Dendritic cell treated with granulocyte-macrophage colony-stimulating factor and Interleukin-4, amounts not matched to agents 40 ng/mL and 50 ng/mL, for 4 days (primary cell): ENCODE measurements at regions not wholly inside any gene's neighbourhood (a gene's known extent, or its start where the extent isn't known, plus 50 kb on each side); places are given as distances from the start of the nearest gene placed in this dataset.

ENCODE experiments used
- H3K27ac Mint-ChIP-seq: one replicate; pipeline ENCODE4 v1.8.0; 2022; ENCODE audit warnings: mild to moderate bottlenecking, mixed read lengths
- H3K27me3 Mint-ChIP-seq: one replicate; pipeline ENCODE4 v1.8.0; 2022; ENCODE audit warnings: mild to moderate bottlenecking, mixed read lengths
- H3K36me3 Mint-ChIP-seq: one replicate; pipeline ENCODE4 v1.8.0; 2022; ENCODE audit warnings: low read depth, mixed read lengths
- H3K4me1 Mint-ChIP-seq: one replicate; pipeline ENCODE4 v1.8.0; 2022; ENCODE audit warnings: low read depth, mixed read lengths
- H3K4me3 Mint-ChIP-seq: one replicate; pipeline ENCODE4 v1.8.0; 2022; ENCODE audit warnings: mild to moderate bottlenecking, moderate library complexity, mixed read lengths
- H3K9me3 Mint-ChIP-seq: one replicate; pipeline ENCODE4 v1.8.0; 2022; ENCODE audit warnings: mixed read lengths
- intact Hi-C: fragments of 100-400 bp; cut with micrococcal nuclease; formaldehyde crosslinking; loops from one replicate; pipeline ENCODE4 v1.15.0; 2022

- intact Hi-C loops, result no loop called here
- Mint-ChIP-seq H3K36me3 (no peaks in the 10 kb centered on the region), H3K4me3 (no peak overlapping the region), H3K27ac (no peak overlapping the region), H3K9me3 (no peaks in the 10 kb centered on the region), H3K27me3 (peaks cover 54% of the 10 kb centered on the region), H3K4me1 (peaks cover 14% of the 10 kb centered on the region)
Measured at GRCh38 chr9:99361817-99362216, 139.7 kb downstream of the SEC61B start.

GRCh38 chr9:99362321-99362720 is 140.2 kb downstream of the SEC61B start:
- H3K4me1 Mint-ChIP-seq, result peaks cover 15% of the 10 kb centered on the region
- no peaks in the 10 kb centered on the region for H3K9me3 Mint-ChIP-seq
- no peak overlapping the region for H3K27ac Mint-ChIP-seq
- intact Hi-C loops, result no loop called here
- peaks cover 57% of the 10 kb centered on the region for H3K27me3 Mint-ChIP-seq
- H3K36me3 Mint-ChIP-seq, result no peaks in the 10 kb centered on the region
- H3K4me3 Mint-ChIP-seq, result no peak overlapping the region

- H3K36me3 Mint-ChIP-seq, result no peaks in the 10 kb centered on the region
- intact Hi-C loops, result no loop called here
- peaks cover 58% of the 10 kb centered on the region for H3K27me3 Mint-ChIP-seq
- no peak overlapping the region for H3K27ac Mint-ChIP-seq
- H3K9me3 Mint-ChIP-seq, result no peaks in the 10 kb centered on the region
- H3K4me1 Mint-ChIP-seq, result peaks cover 25% of the 10 kb centered on the region
- no peak overlapping the region for H3K4me3 Mint-ChIP-seq
Measured at GRCh38 chr9:99363509-99363908, 141.4 kb downstream of the SEC61B start.

- H3K4me3 Mint-ChIP-seq, result no peak overlapping the region
- H3K27me3 Mint-ChIP-seq, result peaks cover 58% of the 10 kb centered on the region
- peaks cover 36% of the 10 kb centered on the region for H3K4me1 Mint-ChIP-seq
- H3K36me3 Mint-ChIP-seq, result no peaks in the 10 kb centered on the region
- no peaks in the 10 kb centered on the region for H3K9me3 Mint-ChIP-seq
- no peak overlapping the region for H3K27ac Mint-ChIP-seq
- intact Hi-C loops, result no loop called here
Measured at GRCh38 chr9:99365233-99365980, 143.3 kb downstream of the SEC61B start.

- H3K36me3 Mint-ChIP-seq, result no peaks in the 10 kb centered on the region
- H3K4me1 Mint-ChIP-seq, result peaks cover 36% of the 10 kb centered on the region
- intact Hi-C loops, result no loop called here
- H3K9me3 Mint-ChIP-seq, result no peaks in the 10 kb centered on the region
- H3K4me3 Mint-ChIP-seq, result no peak overlapping the region
- no peak overlapping the region for H3K27ac Mint-ChIP-seq
- H3K27me3 Mint-ChIP-seq, result peaks cover 57% of the 10 kb centered on the region
Measured at GRCh38 chr9:99366183-99366582, 144.1 kb downstream of the SEC61B start.

GRCh38 chr9:99366621-99367020 is 144.5 kb downstream of the SEC61B start:
- Mint-ChIP-seq H3K36me3 (no peaks in the 10 kb centered on the region), H3K4me3 (no peak overlapping the region), H3K27me3 (peaks cover 56% of the 10 kb centered on the region), H3K27ac (no peak overlapping the region), H3K4me1 (peaks cover 36% of the 10 kb centered on the region), H3K9me3 (no peaks in the 10 kb centered on the region)
- intact Hi-C loops, result no loop called here

- Mint-ChIP-seq H3K27ac (peak overlapping the region; percentile 57), H3K9me3 (no peaks in the 10 kb centered on the region), H3K36me3 (no peaks in the 10 kb centered on the region), H3K4me3 (peak overlapping the region; percentile 70), H3K27me3 (peaks cover 50% of the 10 kb centered on the region), H3K4me1 (peaks cover 31% of the 10 kb centered on the region)
- intact Hi-C loops, result no loop called here
Measured at GRCh38 chr9:99368341-99369326, 146.6 kb downstream of the SEC61B start.

GRCh38 chr9:99369327-99369722 is 147.2 kb downstream of the SEC61B start:
- no peak overlapping the region for H3K27ac Mint-ChIP-seq
- H3K9me3 Mint-ChIP-seq, result no peaks in the 10 kb centered on the region
- intact Hi-C loops, result no loop called here
- no peaks in the 10 kb centered on the region for H3K36me3 Mint-ChIP-seq
- peaks cover 52% of the 10 kb centered on the region for H3K27me3 Mint-ChIP-seq
- peaks cover 31% of the 10 kb centered on the region for H3K4me1 Mint-ChIP-seq
- no peak overlapping the region for H3K4me3 Mint-ChIP-seq

GRCh38 chr9:99370376-99370775 is 148.3 kb downstream of the SEC61B start:
- intact Hi-C loops, result no loop called here
- Mint-ChIP-seq H3K27me3 (peaks cover 52% of the 10 kb centered on the region), H3K27ac (no peak overlapping the region), H3K4me3 (no peak overlapping the region), H3K36me3 (no peaks in the 10 kb centered on the region), H3K9me3 (no peaks in the 10 kb centered on the region), H3K4me1 (peaks cover 28% of the 10 kb centered on the region)

GRCh38 chr9:99371376-99371775 is 149.3 kb downstream of the SEC61B start:
- H3K4me3 Mint-ChIP-seq, result no peak overlapping the region
- H3K27ac Mint-ChIP-seq, result no peak overlapping the region
- H3K4me1 Mint-ChIP-seq, result peaks cover 33% of the 10 kb centered on the region
- peaks cover 53% of the 10 kb centered on the region for H3K27me3 Mint-ChIP-seq
- no peaks in the 10 kb centered on the region for H3K9me3 Mint-ChIP-seq
- no peaks in the 10 kb centered on the region for H3K36me3 Mint-ChIP-seq
- intact Hi-C loops, result no loop called here

GRCh38 chr9:99373912-99374311 is 151.8 kb downstream of the SEC61B start:
- Mint-ChIP-seq H3K27me3 (peaks cover 51% of the 10 kb centered on the region), H3K9me3 (no peaks in the 10 kb centered on the region), H3K4me3 (no peak overlapping the region), H3K27ac (no peak overlapping the region), H3K36me3 (no peaks in the 10 kb centered on the region), H3K4me1 (peaks cover 16% of the 10 kb centered on the region)
- intact Hi-C loops, result no loop called here

- H3K36me3 Mint-ChIP-seq, result no peaks in the 10 kb centered on the region
- no peaks in the 10 kb centered on the region for H3K9me3 Mint-ChIP-seq
- H3K4me1 Mint-ChIP-seq, result peaks cover 8% of the 10 kb centered on the region
- intact Hi-C loops, result no loop called here
- peaks cover 45% of the 10 kb centered on the region for H3K27me3 Mint-ChIP-seq
- no peak overlapping the region for H3K4me3 Mint-ChIP-seq
- no peak overlapping the region for H3K27ac Mint-ChIP-seq
Measured at GRCh38 chr9:99374793-99375192, 152.7 kb downstream of the SEC61B start.

- Mint-ChIP-seq H3K9me3 (no peaks in the 10 kb centered on the region), H3K27me3 (peaks cover 47% of the 10 kb centered on the region), H3K4me1 (peaks cover 8% of the 10 kb centered on the region), H3K4me3 (no peak overlapping the region), H3K36me3 (no peaks in the 10 kb centered on the region), H3K27ac (no peak overlapping the region)
- intact Hi-C loops, result no loop called here
Measured at GRCh38 chr9:99375481-99375880, 153.4 kb downstream of the SEC61B start.
